Kidney capillary endothelial cell (primary cell): ENCODE measurements at regions not wholly inside any gene's neighbourhood (a gene's known extent, or its start where the extent isn't known, plus 50 kb on each side); places are given as distances from the start of the nearest gene placed in this dataset.

ENCODE experiments used
- DNase-seq: peaks from one replicate; pipeline ENCODE4 v3.0.0-alpha.2; 2018; ENCODE audit warnings: low spot score

- DNase-seq = no peak
Measured at GRCh38 chr6:169165561-169166300, 87.9 kb downstream of the THBS2 start.

GRCh38 chr6:169164986-169165385 lies 88.7 kb downstream of the THBS2 start:
- no peak for DNase-seq

GRCh38 chr6:169164451-169164850 lies 89.2 kb downstream of the THBS2 start:
- no peak for DNase-seq

- DNase-seq = no peak
Measured at GRCh38 chr6:169163411-169163901, 90.2 kb downstream of the THBS2 start.

- DNase-seq = peak; percentile 86
Measured at GRCh38 chr6:169162752-169163407, 90.8 kb downstream of the THBS2 start.

GRCh38 chr6:169162249-169162648 lies 91.4 kb downstream of the THBS2 start:
- no peak for DNase-seq

- DNase-seq = no peak
Measured at GRCh38 chr6:169161572-169162167, 92.0 kb downstream of the THBS2 start.

GRCh38 chr6:169160855-169161560 lies 92.6 kb downstream of the THBS2 start:
- no peak for DNase-seq

- no peak for DNase-seq
Measured at GRCh38 chr6:169160091-169160854, 93.4 kb downstream of the THBS2 start.

GRCh38 chr6:169159331-169159730 lies 94.3 kb downstream of the THBS2 start:
- DNase-seq = no peak

- DNase-seq = no peak
Measured at GRCh38 chr6:169158691-169159090, 95.0 kb downstream of the THBS2 start.

- no peak for DNase-seq
Measured at GRCh38 chr6:169158174-169158573, 95.5 kb downstream of the THBS2 start.

- no peak for DNase-seq
Measured at GRCh38 chr6:169157197-169158148, 96.2 kb downstream of the THBS2 start.

- no peak for DNase-seq
Measured at GRCh38 chr6:169156793-169157147, 96.9 kb downstream of the THBS2 start.

GRCh38 chr6:169156108-169156792 lies 97.4 kb downstream of the THBS2 start:
- no peak for DNase-seq

GRCh38 chr6:169155481-169155880 lies 98.2 kb downstream of the THBS2 start:
- no peak for DNase-seq

- no peak for DNase-seq
Measured at GRCh38 chr6:169153401-169153800, 100.2 kb downstream of the THBS2 start.

- DNase-seq = no peak
Measured at GRCh38 chr6:169146521-169146920, 107.1 kb downstream of the THBS2 start.

- DNase-seq = no peak
Measured at GRCh38 chr6:169145991-169146501, 107.6 kb downstream of the THBS2 start.

- DNase-seq = no peak
Measured at GRCh38 chr6:169145496-169145895, 108.2 kb downstream of the THBS2 start.
